Heart left ventricle (tissue), 13 donors: ENCODE measurements at regions not wholly inside any gene's neighbourhood (a gene's known extent, or its start where the extent isn't known, plus 50 kb on each side); places are given as distances from the start of the nearest gene placed in this dataset.

Source experiments
- CTCF ChIP-seq, 12 donors: fragments of 200-600 bp; sonication (generic) in 4 of 12; IDR thresholded peaks; one replicate each; pipeline versions ENCODE4 v1.5.0 to v1.8.0; 2018 to 2022; ENCODE audit warnings: antibody characterized with exemption in 12 of 12, mild to moderate bottlenecking in 5 of 12
- POLR2A ChIP-seq, 2 donors: fragments of 450-650 bp; IDR thresholded peaks; one replicate each; pipeline ENCODE4 v1.6.1; 2017; ENCODE audit warnings: antibody characterized with exemption in 2 of 2, mild to moderate bottlenecking in 2 of 2, moderate library complexity in 2 of 2
- donor health status: ischemic (EF 13 %, LVEDD 7.1; RV severe dilation, severe dysfunction).
- donor health status: DM: no; HTN: yes; CAD: no.
- donor health status: DM: no; HTN: no; CAD: no.
- donor health status: ischemic (EF 25% LVEDD 6.9; RV normal size, moderate dysfunction).
- donor health status: ischemic (EF 25% LVEDD 5.7; RV mildly dilated, moderate dysfunction).
- donor health status: ischemic (EF 35%, LVEDD 5.7; RV mildly dilated, moderate dysfunction).
- donor health status: nonischemic (EF 11% LVEDD 7.7; RV severe dilation, severe dysfunction).
- donor health status: DM: yes; HTN: yes; CAD: no.
- donor health status: PGD.
- donor health status: ischemic (EF 29% LVEDD 5.4; RV normal size, mild dysfunction).
- donor health status: nonischemic (EF 23%, LVEDD 6.1; RV moderate dilation, normal function).

- TF ChIP-seq CTCF (IDR thresholded peaks at IDR 0.05) (no peak), POLR2A (IDR thresholded peaks at IDR 0.05) (no peak)
Observed at GRCh38 chr9:91004484-91004883, 202.9 kb downstream of the SYK start.
